MM.1S (cell line): ENCODE measurements at regions not wholly inside any gene's neighbourhood (a gene's known extent, or its start where the extent isn't known, plus 50 kb on each side); places are given as distances from the start of the nearest gene placed in this dataset.

Experiments used
- DNase-seq: peaks from one replicate; pipeline ENCODE4 v3.0.0-alpha.2; 2015
- H2AFZ ChIP-seq: fragments of 300-600 bp; sonication (generic); 2 replicates; pipeline ENCODE4 v1.6.0; 2016; ENCODE audit warnings: antibody characterized with exemption, low read length
- H3F3A ChIP-seq: fragments of 300-600 bp; sonication (generic); 2 replicates; pipeline ENCODE4 v1.6.1; 2016; ENCODE audit warnings: mild to moderate bottlenecking, antibody characterized with exemption, low read length, moderate library complexity, mixed read lengths; ENCODE audit not compliant: insufficient read depth
- H3K27ac ChIP-seq: fragments of 300-600 bp; sonication (generic); 2 replicates; pipeline ENCODE4 v1.5.1; 2016; ENCODE audit warnings: mild to moderate bottlenecking, low read length
- H3K27me3 ChIP-seq: fragments of 300-600 bp; sonication (generic); replicated peaks from 2 replicates; pipeline ENCODE4 v1.6.0; 2016; ENCODE audit warnings: low read length; ENCODE audit not compliant: insufficient read depth
- H3K36me3 ChIP-seq: fragments of 300-600 bp; sonication (generic); replicated peaks from 2 replicates; pipeline ENCODE4 v1.6.1; 2016; ENCODE audit warnings: mild to moderate bottlenecking, low read length, mixed read lengths; ENCODE audit not compliant: insufficient read depth
- H3K4me1 ChIP-seq: fragments of 300-600 bp; sonication (generic); 2 replicates; pipeline ENCODE4 v1.6.1; 2016; ENCODE audit warnings: low read length, mixed read lengths
- H3K4me2 ChIP-seq: fragments of 300-600 bp; sonication (generic); 2 replicates; pipeline ENCODE4 v1.6.0; 2016; ENCODE audit warnings: low read depth, low read length
- H3K4me3 ChIP-seq: fragments of 300-600 bp; sonication (generic); 2 replicates; pipeline ENCODE4 v1.5.1; 2016; ENCODE audit warnings: low read length, mixed read lengths
- H3K79me2 ChIP-seq: fragments of 300-600 bp; sonication (generic); 2 replicates; pipeline ENCODE4 v1.6.1; 2016; ENCODE audit warnings: mixed run types, low read length, mixed read lengths
- H3K9ac ChIP-seq: fragments of 300-600 bp; sonication (generic); 2 replicates; pipeline ENCODE4 v1.6.1; 2016; ENCODE audit warnings: low read length, mixed read lengths
- H3K9me2 ChIP-seq: fragments of 300-600 bp; sonication (generic); replicated peaks from 2 replicates; pipeline ENCODE4 v1.6.1; 2016; ENCODE audit warnings: mild to moderate bottlenecking, low read length, mixed read lengths; ENCODE audit not compliant: insufficient read depth
- H3K9me3 ChIP-seq: fragments of 300-600 bp; sonication (generic); replicated peaks from 2 replicates; pipeline ENCODE4 v1.6.1; 2016; ENCODE audit warnings: mild to moderate bottlenecking, low read length, mixed read lengths; ENCODE audit not compliant: insufficient read depth
- H4K20me1 ChIP-seq: fragments of 300-600 bp; sonication (generic); 2 replicates; pipeline ENCODE4 v1.6.1; 2016; ENCODE audit warnings: mild to moderate bottlenecking, low read length, moderate library complexity, mixed read lengths; ENCODE audit not compliant: insufficient read depth
- EZH2 ChIP-seq: fragments of 300-600 bp; sonication (generic); optimal IDR thresholded peaks from 2 replicates; pipeline ENCODE3; 2017; ENCODE audit warnings: low read depth, mild to moderate bottlenecking, antibody characterized with exemption, low read length, mixed read lengths
- EZH2phosphoT487 ChIP-seq: fragments of 300-600 bp; sonication (generic); IDR thresholded peaks from 2 replicates; pipeline ENCODE4 v1.6.1; 2018; ENCODE audit warnings: antibody characterized with exemption, low read length
- TF ChIP-seq, protein P1 (sequence below): fragments of 300-600 bp; sonication (generic); IDR thresholded peaks from 2 replicates; pipeline ENCODE4 v1.5.1; 2016; ENCODE audit warnings: antibody characterized with exemption, low read length, mixed read lengths

- no peaks in the 10 kb centered on the region for H3K9me3 ChIP-seq
Observed at GRCh38 chr4:37132351-37132974, 112.1 kb upstream of the NWD2 start.

DNA sequence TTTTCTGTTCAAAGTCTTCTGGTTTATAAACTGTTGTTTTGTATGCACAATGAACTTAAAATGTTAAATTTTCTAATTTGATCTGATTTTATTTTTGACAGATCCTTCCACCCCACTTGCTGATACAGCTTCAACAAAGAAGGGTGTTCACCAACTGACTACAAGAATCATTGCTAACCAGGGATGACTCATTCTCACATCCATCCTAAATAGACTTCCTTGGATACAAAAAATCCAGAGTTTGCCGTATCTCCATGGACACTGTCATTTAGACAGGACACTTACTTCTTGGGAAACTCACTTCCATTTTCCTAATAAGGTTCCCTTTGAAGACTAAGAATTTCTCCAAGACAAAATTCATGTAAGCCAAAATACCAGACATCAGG is 111.6 kb upstream of the NWD2 start:
- H3K36me3 ChIP-seq, result no peaks in the 10 kb centered on the region
- H3K4me2 ChIP-seq, result no peak overlapping the region
- no peak for TF ChIP-seq EZH2
- TF ChIP-seq, protein P1, sequence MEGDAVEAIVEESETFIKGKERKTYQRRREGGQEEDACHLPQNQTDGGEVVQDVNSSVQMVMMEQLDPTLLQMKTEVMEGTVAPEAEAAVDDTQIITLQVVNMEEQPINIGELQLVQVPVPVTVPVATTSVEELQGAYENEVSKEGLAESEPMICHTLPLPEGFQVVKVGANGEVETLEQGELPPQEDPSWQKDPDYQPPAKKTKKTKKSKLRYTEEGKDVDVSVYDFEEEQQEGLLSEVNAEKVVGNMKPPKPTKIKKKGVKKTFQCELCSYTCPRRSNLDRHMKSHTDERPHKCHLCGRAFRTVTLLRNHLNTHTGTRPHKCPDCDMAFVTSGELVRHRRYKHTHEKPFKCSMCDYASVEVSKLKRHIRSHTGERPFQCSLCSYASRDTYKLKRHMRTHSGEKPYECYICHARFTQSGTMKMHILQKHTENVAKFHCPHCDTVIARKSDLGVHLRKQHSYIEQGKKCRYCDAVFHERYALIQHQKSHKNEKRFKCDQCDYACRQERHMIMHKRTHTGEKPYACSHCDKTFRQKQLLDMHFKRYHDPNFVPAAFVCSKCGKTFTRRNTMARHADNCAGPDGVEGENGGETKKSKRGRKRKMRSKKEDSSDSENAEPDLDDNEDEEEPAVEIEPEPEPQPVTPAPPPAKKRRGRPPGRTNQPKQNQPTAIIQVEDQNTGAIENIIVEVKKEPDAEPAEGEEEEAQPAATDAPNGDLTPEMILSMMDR, result no peak
- no peak for TF ChIP-seq EZH2phosphoT487
- no peaks in the 10 kb centered on the region for H3K9me3 ChIP-seq
- H3K79me2 ChIP-seq, result no peaks in the 10 kb centered on the region
- H4K20me1 ChIP-seq, result no peaks in the 10 kb centered on the region
- no peak overlapping the region for H3K4me3 ChIP-seq
- no peak for DNase-seq
- no peaks in the 10 kb centered on the region for H3K27me3 ChIP-seq
- H3K9me2 ChIP-seq, result no peaks in the 10 kb centered on the region
- no peaks in the 10 kb centered on the region for H3F3A ChIP-seq
- H2AFZ ChIP-seq, result no peak overlapping the region
- H3K27ac ChIP-seq, result no peak overlapping the region
- no peak overlapping the region for H3K9ac ChIP-seq
- H3K4me1 ChIP-seq, result no peaks in the 10 kb centered on the region

More at GRCh38 chr4:37132351-37132974, 112.1 kb upstream of the NWD2 start:
- H3K4me1 ChIP-seq, result no peaks in the 10 kb centered on the region
- no peak overlapping the region for H3K27ac ChIP-seq
- no peaks in the 10 kb centered on the region for H3K36me3 ChIP-seq
- H3K4me3 ChIP-seq, result no peak overlapping the region
- DNase-seq, result no peak
- H3K4me2 ChIP-seq, result no peak overlapping the region
- no peaks in the 10 kb centered on the region for H3K9me2 ChIP-seq
- H4K20me1 ChIP-seq, result no peaks in the 10 kb centered on the region
- no peaks in the 10 kb centered on the region for H3F3A ChIP-seq
- H2AFZ ChIP-seq, result no peak overlapping the region
- H3K9ac ChIP-seq, result no peak overlapping the region
- TF ChIP-seq, protein P1, result no peak
- TF ChIP-seq EZH2phosphoT487 (no peak), EZH2 (no peak)
- no peaks in the 10 kb centered on the region for H3K27me3 ChIP-seq
- no peaks in the 10 kb centered on the region for H3K79me2 ChIP-seq

- Histone ChIP-seq H3K27ac (no peak overlapping the region), H3K27me3 (no peaks in the 10 kb centered on the region), H3K79me2 (no peaks in the 10 kb centered on the region), H3K9me3 (no peaks in the 10 kb centered on the region), H3K9me2 (no peaks in the 10 kb centered on the region), H3K36me3 (no peaks in the 10 kb centered on the region), H3K9ac (no peak overlapping the region), H3K4me2 (no peak overlapping the region), H3K4me1 (no peaks in the 10 kb centered on the region), H2AFZ (no peak overlapping the region), H4K20me1 (no peaks in the 10 kb centered on the region), H3F3A (no peaks in the 10 kb centered on the region), H3K4me3 (no peak overlapping the region)
- no peak for TF ChIP-seq EZH2phosphoT487
- TF ChIP-seq, protein P1, result no peak
- no peak for DNase-seq
Observed at GRCh38 chr4:37138019-37138653, 106.4 kb upstream of the NWD2 start.
